ENCODE measurements at regions not wholly inside any gene's neighbourhood (a gene's known extent, or its start where the extent isn't known, plus 50 kb on each side); places are given as distances from the start of the nearest gene placed in this dataset.

DNA sequence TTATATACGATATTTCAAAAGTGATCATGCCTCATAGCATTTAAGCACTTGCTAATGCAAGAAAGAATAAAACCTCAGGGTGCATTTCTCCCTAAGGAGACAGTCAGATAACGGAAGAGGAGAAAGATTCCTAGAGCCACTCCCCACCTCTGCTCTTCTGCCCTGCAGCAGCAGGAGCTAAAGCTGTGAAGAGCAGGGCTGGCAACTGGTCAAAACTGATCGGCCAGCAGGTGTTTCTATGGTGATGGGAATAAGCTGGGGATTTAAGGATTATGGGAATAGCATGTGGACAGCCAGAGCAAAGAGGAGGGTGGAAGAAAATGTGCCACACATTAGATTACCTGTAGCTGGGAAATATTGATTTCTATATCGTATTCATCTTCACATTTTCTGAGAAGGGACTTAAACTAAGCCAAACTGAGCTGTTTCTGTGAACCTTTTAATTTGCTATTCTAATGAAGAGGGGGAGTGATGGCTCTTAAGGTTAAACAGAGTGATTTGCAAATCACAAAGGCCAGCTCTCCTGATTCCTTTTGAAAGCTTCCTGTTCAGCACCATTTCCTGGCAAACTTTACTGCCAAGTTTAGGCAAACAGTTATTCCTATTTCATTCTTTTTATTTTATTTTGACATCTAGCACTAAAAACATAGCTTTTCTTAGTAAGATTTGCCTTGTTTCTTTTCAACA is 268.9 kb upstream of the PFKP start:
- TF ChIP-seq CREB1 (CRISPR knock-in tag; IDR thresholded peaks at IDR 0.05; ENCODE audit: low read depth): no peak
- no peak for TF ChIP-seq EZH2phosphoT487 (IDR thresholded peaks at IDR 0.05; ENCODE audit: unreplicated experiment)
- no peak for TF ChIP-seq REST (IDR thresholded peaks at IDR 0.05; ENCODE audit: unreplicated experiment)
- TF ChIP-seq CTCF (conservative IDR thresholded peaks at IDR 0.05; ENCODE audit: low read depth in 2 of 2): no peak
- no peak for TF ChIP-seq ZNF331 (CRISPR knock-in tag; IDR thresholded peaks at IDR 0.05; ENCODE audit: low read depth)
- TF ChIP-seq NANOG (IDR thresholded peaks at IDR 0.05; ENCODE audit: borderline replicate concordance): no peak
